OCI-LY3 (cell line): ENCODE measurements at regions not wholly inside any gene's neighbourhood (a gene's known extent, or its start where the extent isn't known, plus 50 kb on each side); places are given as distances from the start of the nearest gene placed in this dataset.

ENCODE experiments used
- CTCF ChIP-seq: fragments of 200-600, 300-600 bp; sonication (generic); IDR thresholded peaks from 2 replicates; pipeline ENCODE4 v1.5.1; 2014; ENCODE audit warnings: antibody characterized with exemption, low read length, low read depth
- EZH2phosphoT487 ChIP-seq: fragments of 200-600 bp; shearing (Covaris generic); IDR thresholded peaks from 2 replicates; pipeline ENCODE4 v1.6.1; 2018; ENCODE audit warnings: antibody characterized with exemption, mixed run types, low read depth

DNA sequence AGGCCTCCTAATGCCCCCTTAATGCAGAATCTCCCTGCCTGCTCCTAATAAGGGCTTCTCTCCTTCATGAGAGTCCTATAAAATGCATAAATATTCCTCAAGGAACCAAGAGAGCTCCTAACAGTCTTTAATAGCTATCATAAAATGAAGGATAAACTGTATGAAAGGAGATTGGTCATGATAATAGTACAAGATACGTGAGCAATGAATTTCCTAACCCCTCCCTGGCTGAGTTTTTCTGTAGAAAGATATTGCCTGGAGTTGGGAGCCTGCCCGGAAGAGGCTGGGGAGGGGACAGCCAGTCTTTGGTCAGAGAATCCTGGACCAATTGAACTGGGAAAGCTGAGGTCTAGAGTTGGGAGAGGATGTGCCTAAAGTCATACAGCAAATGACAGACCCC lies 321.9 kb upstream of the CDH5 start:
- TF ChIP-seq CTCF (no peak), EZH2phosphoT487 (no peak)
